GM12878 (cell line): ENCODE measurements at regions not wholly inside any gene's neighbourhood (a gene's known extent, or its start where the extent isn't known, plus 50 kb on each side); places are given as distances from the start of the nearest gene placed in this dataset.
A peak's percentile ranks its signal among the peaks of the same experiment; 100 is the strongest.

ENCODE experiments used
- ATAC-seq: fragments of 200-7000 bp; cut with Tn5 transposase; 3 replicates; pipeline ENCODE4 v1.9.1; 2020; ENCODE audit warnings: mild to moderate bottlenecking, moderate library complexity
- BruUV-seq: library from RNA; stranded (reverse); fragments of 400-500 nt; replicated peaks from 2 replicates; lab custom pipeline; 2021; lab: Mats Ljungman, UMichigan
- CTCF ChIA-PET: fragments of 300-600 bp; sonication (Branson Sonifier 250); formaldehyde crosslinking; extraction: SDS; loops from one replicate; lab custom pipeline; 2021; ENCODE audit warnings: inconsistent platforms; lab: Yijun Ruan, JAX
- POLR2A ChIA-PET: fragments of 350-600 bp; formaldehyde crosslinking; extraction: SDS; loops from one replicate; lab custom pipeline; 2021; ENCODE audit warnings: inconsistent platforms; lab: Charles Lee
- RAD21 ChIA-PET: fragments of 300-600 bp; sonication (Branson Sonifier 250); formaldehyde crosslinking; loops from one replicate; lab custom pipeline; 2023; ENCODE audit warnings: antibody characterized with exemption; ENCODE audit not compliant: unreplicated experiment; lab: Charles Lee
- SMC1A ChIA-PET: fragments of 300-600 bp; sonication (Branson Sonifier 250); formaldehyde crosslinking; loops from one replicate; lab custom pipeline; 2023; ENCODE audit not compliant: unreplicated experiment, uncharacterized antibody; lab: Charles Lee
- DNase-seq: peaks from one replicate; pipeline ENCODE4 v3.0.0-alpha.2; 2011; ENCODE audit warnings: low read depth, low spot score
- FAIRE-seq: peaks from 3 replicates; lab custom pipeline; 2011; peaks lifted over from hg19 to GRCh38; lab: Jason Lieb, UNC
- H2AFZ ChIP-seq: 2 replicates; pipeline ENCODE4 v1.6.0; 2011; ENCODE audit warnings: low read depth, low read length, control low read depth; ENCODE audit not compliant: control insufficient read depth
- H3K27ac ChIP-seq: 2 replicates; pipeline ENCODE4 v1.5.1; 2011; ENCODE audit warnings: control low read depth; ENCODE audit not compliant: control insufficient read depth, insufficient read depth
- H3K27me3 ChIP-seq, 2 experiments: replicated peaks in 1 of 2; 2 replicates each; pipeline versions ENCODE4 v1.6.0 to v1.6.1; 2011; ENCODE audit warnings: low read length in 1 of 2; ENCODE audit not compliant: control insufficient read depth in 2 of 2, insufficient read depth in 2 of 2
- H3K36me3 ChIP-seq, 2 experiments: 2 replicates each; pipeline ENCODE4 v1.5.1; 2011; ENCODE audit warnings: low read length in 1 of 2; ENCODE audit not compliant: control insufficient read depth in 2 of 2, insufficient read depth in 2 of 2
- H3K4me1 ChIP-seq: 2 replicates; pipeline ENCODE4 v1.6.1; 2011; ENCODE audit warnings: mild to moderate bottlenecking, low read length, moderate library complexity, mixed read lengths; ENCODE audit not compliant: control insufficient read depth, insufficient read depth
- H3K4me2 ChIP-seq: 2 replicates; pipeline ENCODE4 v1.6.0; 2011; ENCODE audit warnings: control low read depth; ENCODE audit not compliant: control insufficient read depth, insufficient read depth
- H3K4me3 ChIP-seq: fragments of 200-600 bp; sonication (generic); 2 replicates; pipeline ENCODE4 v1.5.1; 2016
- H3K79me2 ChIP-seq: 2 replicates; pipeline ENCODE4 v1.6.0; 2011; ENCODE audit warnings: low read length; ENCODE audit not compliant: control insufficient read depth, insufficient read depth
- H3K9ac ChIP-seq: 2 replicates; pipeline ENCODE4 v1.8.0; 2011; ENCODE audit warnings: low read length, control low read depth, mixed read lengths; ENCODE audit not compliant: control insufficient read depth, insufficient read depth
- H3K9me3 ChIP-seq: replicated peaks from 3 replicates; pipeline ENCODE4 v1.5.1; 2011; ENCODE audit warnings: mild to moderate bottlenecking, low read length; ENCODE audit not compliant: control insufficient read depth, insufficient read depth
- H4K20me1 ChIP-seq: 2 replicates; pipeline ENCODE4 v1.6.0; 2011; ENCODE audit not compliant: control insufficient read depth, insufficient read depth
- EGR1 ChIP-seq, 2 experiments: IDR thresholded peaks; 1 replicate in 1 of 2; 2 replicates in 1 of 2; pipeline ENCODE4 v1.6.1; 2011 to 2012; ENCODE audit warnings: low read depth in 2 of 2, low read length in 2 of 2, borderline replicate concordance in 1 of 2, mild to moderate bottlenecking in 1 of 2, moderate library complexity in 1 of 2
- HDAC2 ChIP-seq: fragments of 200-600 bp; sonication (generic); IDR thresholded peaks from 2 replicates; pipeline ENCODE4 v1.6.1; 2017
- IRF4 ChIP-seq: IDR thresholded peaks from 2 replicates; pipeline ENCODE4 v1.6.1; 2011; ENCODE audit warnings: low read depth, low read length
- MXI1 ChIP-seq: fragments of 150-350 bp; IDR thresholded peaks from 2 replicates; pipeline ENCODE4 v1.6.1; 2011; ENCODE audit warnings: low read depth, mild to moderate bottlenecking, inconsistent platforms, low read length, improper control_type of control experiment
- SMARCA5 ChIP-seq: fragments of 450-650 bp; IDR thresholded peaks from 2 replicates; pipeline ENCODE4 v1.6.1; 2017; ENCODE audit warnings: mild to moderate bottlenecking
- ZNF274 ChIP-seq: IDR thresholded peaks from one replicate; pipeline ENCODE4 v1.8.0; 2011; ENCODE audit not compliant: insufficient read length, insufficient read depth
- WGBS: methylation state at CpG from one replicate; pipeline ENCODE4 v1.1.6; 2016; ENCODE audit warnings: low lambda C conversion rate; ENCODE audit not compliant: insufficient replicate concordance, insufficient coverage; ENCODE audit errors: missing lambda C conversion rate; 5-methylcytosine and 5-hydroxymethylcytosine counted together
- in situ Hi-C: fragments of 300-500 bp; cut with MboI; formaldehyde crosslinking; loops from 9 replicates; pipeline ENCODE4 v1.14.3; 2018; ENCODE audit warnings: mixed read lengths
- intact Hi-C: fragments of 100-400 bp; cut with micrococcal nuclease; formaldehyde crosslinking; loops from one replicate; pipeline ENCODE4 v1.14.2; 2022; ENCODE audit not compliant: unreplicated experiment
- TF ChIP-seq, protein P1 (sequence below): IDR thresholded peaks from 2 replicates; pipeline ENCODE4 v1.6.1; 2011; ENCODE audit warnings: borderline replicate concordance, low read depth, mild to moderate bottlenecking, moderate library complexity, low read length; ENCODE audit not compliant: insufficient read depth, poor library complexity, severe bottlenecking
- TF ChIP-seq, protein P2 (sequence below): IDR thresholded peaks from 2 replicates; pipeline ENCODE4 v1.6.1; 2011; ENCODE audit warnings: borderline replicate concordance, low read depth, mild to moderate bottlenecking, moderate library complexity, mixed read lengths, low read length; ENCODE audit not compliant: insufficient read depth; ENCODE audit errors: extremely low read length

GRCh38 chr6:40249935-40250334 lies 315.7 kb upstream of the MOCS1 start:
- no peaks in the 10 kb centered on the region for H3K79me2 ChIP-seq
- H3K27me3 ChIP-seq = no peaks in the 10 kb centered on the region; a peak in 1 of 4 replicates
- no TSS peak for BruUV-seq
- ChIA-PET POLR2A (no interaction called here), SMC1A (interaction anchor here (0.8 to 5.1 kb wide), 11 partner anchors 13 to 269 kb away, joined by 3 to 43 read pairs (median 3); no protein-coding TSS in a partner anchor), CTCF (interaction anchor here (0.6 to 4.9 kb wide), 7 partner anchors 16 to 246 kb away, joined by 3 to 42 read pairs (median 3); no protein-coding TSS in a partner anchor), RAD21 (interaction anchor here (0.7 to 5.8 kb wide), 6 partner anchors 16 to 266 kb away, joined by 3 to 41 read pairs (median 4); no protein-coding TSS in a partner anchor)
- H2AFZ ChIP-seq = no peak overlapping the region
- no peaks in the 10 kb centered on the region; the same call in 2 of the 3 replicates for H3K9me3 ChIP-seq
- ATAC-seq (no peak), FAIRE-seq (no peak), DNase-seq (no peak)
- no peaks in the 10 kb centered on the region for H3K36me3 ChIP-seq
- H3K9ac ChIP-seq = no peak overlapping the region
- intact Hi-C loops (no loop called here), in situ Hi-C loops (no loop called here)
- no peak overlapping the region for H3K27ac ChIP-seq
- H3K4me2 ChIP-seq = no peak overlapping the region
- no peak overlapping the region for H3K4me3 ChIP-seq
- H4K20me1 ChIP-seq = no peaks in the 10 kb centered on the region
- no peaks in the 10 kb centered on the region; the same call in 1 of the 2 replicates for H3K4me1 ChIP-seq
- TF ChIP-seq ZNF274 (no peak), HDAC2 (no peak), SMARCA5 (peak; percentile 29; the same call in 1 of the 2 replicates)
- TF ChIP-seq, protein P1, sequence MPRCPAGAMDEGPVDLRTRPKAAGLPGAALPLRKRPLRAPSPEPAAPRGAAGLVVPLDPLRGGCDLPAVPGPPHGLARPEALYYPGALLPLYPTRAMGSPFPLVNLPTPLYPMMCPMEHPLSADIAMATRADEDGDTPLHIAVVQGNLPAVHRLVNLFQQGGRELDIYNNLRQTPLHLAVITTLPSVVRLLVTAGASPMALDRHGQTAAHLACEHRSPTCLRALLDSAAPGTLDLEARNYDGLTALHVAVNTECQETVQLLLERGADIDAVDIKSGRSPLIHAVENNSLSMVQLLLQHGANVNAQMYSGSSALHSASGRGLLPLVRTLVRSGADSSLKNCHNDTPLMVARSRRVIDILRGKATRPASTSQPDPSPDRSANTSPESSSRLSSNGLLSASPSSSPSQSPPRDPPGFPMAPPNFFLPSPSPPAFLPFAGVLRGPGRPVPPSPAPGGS = no peak

GRCh38 chr6:40247516-40248115 lies 313.4 kb upstream of the MOCS1 start:
- no peaks in the 10 kb centered on the region for H3K79me2 ChIP-seq
- H3K4me3 ChIP-seq = no peak overlapping the region
- no peak overlapping the region for H2AFZ ChIP-seq
- in situ Hi-C loops = no loop called here
- no peak overlapping the region for H3K4me2 ChIP-seq
- ChIA-PET RAD21 (no interaction called here), CTCF (interaction anchor here (0.9 to 2.2 kb wide), 2 partner anchors 10 to 13 kb away, joined by 3 to 4 read pairs; no protein-coding TSS in a partner anchor), SMC1A (no interaction called here), POLR2A (no interaction called here)
- 53% methylated on average over 3 of the region's 3 CpGs for WGBS
- ATAC-seq (no peak), DNase-seq (no peak), FAIRE-seq (no peak)
- H3K27ac ChIP-seq = no peak overlapping the region
- no peaks in the 10 kb centered on the region for H3K36me3 ChIP-seq
- no peaks in the 10 kb centered on the region; the same call in 2 of the 3 replicates for H3K9me3 ChIP-seq
- H3K9ac ChIP-seq = no peak overlapping the region
- TF ChIP-seq MXI1 = no peak
- TF ChIP-seq, protein P2, sequence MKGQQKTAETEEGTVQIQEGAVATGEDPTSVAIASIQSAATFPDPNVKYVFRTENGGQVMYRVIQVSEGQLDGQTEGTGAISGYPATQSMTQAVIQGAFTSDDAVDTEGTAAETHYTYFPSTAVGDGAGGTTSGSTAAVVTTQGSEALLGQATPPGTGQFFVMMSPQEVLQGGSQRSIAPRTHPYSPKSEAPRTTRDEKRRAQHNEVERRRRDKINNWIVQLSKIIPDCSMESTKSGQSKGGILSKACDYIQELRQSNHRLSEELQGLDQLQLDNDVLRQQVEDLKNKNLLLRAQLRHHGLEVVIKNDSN = no peak
- TF ChIP-seq EGR1 (IDR thresholded peaks at IDR 0.05; ENCODE audit: borderline replicate concordance in 1 of 2, low read depth in 2 of 2, low read length in 2 of 2) = no peak
- TF ChIP-seq IRF4 = no peak
- no peaks in the 10 kb centered on the region for H4K20me1 ChIP-seq
- no TSS peak for BruUV-seq
- no peaks in the 10 kb centered on the region; a peak in 1 of 4 replicates for H3K27me3 ChIP-seq
- H3K4me1 ChIP-seq = no peaks in the 10 kb centered on the region; the same call in 1 of the 2 replicates
- intact Hi-C loops = no loop called here
